ENCODE measurements at regions not wholly inside any gene's neighbourhood (a gene's known extent, or its start where the extent isn't known, plus 50 kb on each side); places are given as distances from the start of the nearest gene placed in this dataset.

DNA sequence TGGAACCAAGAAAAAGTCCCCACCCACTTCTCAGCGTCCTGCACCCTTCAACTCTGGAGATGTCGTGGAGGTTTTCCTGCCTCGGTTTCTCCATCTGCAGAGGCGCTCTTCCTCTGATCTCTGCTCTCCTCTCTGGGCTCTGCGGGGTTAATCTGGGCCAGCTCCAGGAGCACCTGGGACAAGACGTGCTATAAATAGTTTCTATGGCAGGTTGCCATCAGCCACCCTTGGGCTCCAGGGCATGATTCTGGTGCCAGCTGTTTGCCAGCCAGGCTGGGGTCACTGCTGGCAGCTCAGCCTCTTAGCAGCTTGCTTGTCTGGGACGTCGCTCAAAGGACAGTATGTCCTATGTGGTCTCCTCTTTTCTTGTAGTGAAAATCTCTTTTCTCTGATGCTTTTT, 137.1 kb downstream of the ACTL8 start:
- WGBS (ENCODE audit: insufficient coverage), result 78% methylated on average over 6 of the region's 8 CpGs

DNA sequence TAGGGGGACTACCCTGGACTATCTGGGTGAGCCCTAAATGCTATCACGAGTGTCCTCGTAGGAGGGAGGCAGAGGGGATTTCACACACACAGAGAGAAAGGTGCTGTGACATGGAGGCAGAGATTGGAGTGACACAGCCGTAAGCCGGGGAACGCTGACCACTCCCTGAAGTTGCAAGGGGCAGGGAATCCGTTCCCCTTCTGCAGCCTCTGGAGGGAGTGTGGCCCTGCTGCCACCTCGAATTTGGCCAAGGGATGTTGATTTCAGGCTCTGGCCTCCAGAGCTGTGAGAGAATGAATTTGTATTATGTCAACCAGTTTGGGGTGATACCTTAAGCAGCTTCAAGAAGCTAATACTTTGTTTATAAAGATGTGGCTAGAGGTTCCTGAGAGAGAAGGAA, 137.7 kb downstream of the ACTL8 start:
- Histone ChIP-seq H3K27me3 (ENCODE audit: control insufficient read depth in 2 of 2, insufficient read depth in 2 of 2, low read length in 2 of 2) (no peaks in the 10 kb centered on the region), H3K9ac (ENCODE audit: insufficient read depth, low read length, poor library complexity, severe bottlenecking) (no peak overlapping the region), H4K20me1 (ENCODE audit: insufficient read depth, low read length) (no peaks in the 10 kb centered on the region), H3K4me1 (ENCODE audit: control insufficient read depth in 1 of 2, insufficient read depth in 2 of 2, low read length in 2 of 2) (no peaks in the 10 kb centered on the region), H2AFZ (ENCODE audit: insufficient read depth, low read depth, low read length, poor library complexity, severe bottlenecking) (no peak overlapping the region), H3K36me3 (replicated peaks in 1 of 2; ENCODE audit: control insufficient read depth in 1 of 2, insufficient read depth in 2 of 2, low read length in 2 of 2) (no peaks in the 10 kb centered on the region), H3K4me3 (replicated peaks in 1 of 3; ENCODE audit: low read depth in 2 of 3, low read length in 3 of 3) (no peak overlapping the region), H3K4me2 (replicated peaks; ENCODE audit: extremely low read depth, low read length, poor library complexity, severe bottlenecking) (no peak overlapping the region), H3K27ac (ENCODE audit: low read depth in 1 of 2, low read length in 2 of 2) (no peak overlapping the region), H3K9me3 (replicated peaks in 1 of 2; ENCODE audit: control insufficient read depth in 1 of 2, insufficient read depth in 1 of 2, low read length in 2 of 2) (no peaks in the 10 kb centered on the region), H3K79me2 (ENCODE audit: insufficient read depth, low read length) (no peaks in the 10 kb centered on the region)
- H3K36me3 Mint-ChIP-seq, result no peaks in the 10 kb centered on the region
- TF ChIP-seq, protein P1, sequence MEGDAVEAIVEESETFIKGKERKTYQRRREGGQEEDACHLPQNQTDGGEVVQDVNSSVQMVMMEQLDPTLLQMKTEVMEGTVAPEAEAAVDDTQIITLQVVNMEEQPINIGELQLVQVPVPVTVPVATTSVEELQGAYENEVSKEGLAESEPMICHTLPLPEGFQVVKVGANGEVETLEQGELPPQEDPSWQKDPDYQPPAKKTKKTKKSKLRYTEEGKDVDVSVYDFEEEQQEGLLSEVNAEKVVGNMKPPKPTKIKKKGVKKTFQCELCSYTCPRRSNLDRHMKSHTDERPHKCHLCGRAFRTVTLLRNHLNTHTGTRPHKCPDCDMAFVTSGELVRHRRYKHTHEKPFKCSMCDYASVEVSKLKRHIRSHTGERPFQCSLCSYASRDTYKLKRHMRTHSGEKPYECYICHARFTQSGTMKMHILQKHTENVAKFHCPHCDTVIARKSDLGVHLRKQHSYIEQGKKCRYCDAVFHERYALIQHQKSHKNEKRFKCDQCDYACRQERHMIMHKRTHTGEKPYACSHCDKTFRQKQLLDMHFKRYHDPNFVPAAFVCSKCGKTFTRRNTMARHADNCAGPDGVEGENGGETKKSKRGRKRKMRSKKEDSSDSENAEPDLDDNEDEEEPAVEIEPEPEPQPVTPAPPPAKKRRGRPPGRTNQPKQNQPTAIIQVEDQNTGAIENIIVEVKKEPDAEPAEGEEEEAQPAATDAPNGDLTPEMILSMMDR (IDR thresholded peaks at IDR 0.05), result no peak
- H3K9me3 Mint-ChIP-seq, result peaks cover 0 to 2% (median 0%) of the 10 kb centered on the region in 7 donors
- H3K27me3 Mint-ChIP-seq (ENCODE audit: low read depth in 3 of 3), result peaks cover 4 to 8% (median 7%) of the 10 kb centered on the region in 3 donors
- 57% methylated on average over 7 of the region's 7 CpGs for WGBS (ENCODE audit: insufficient coverage)
- intact Hi-C loops (cut with micrococcal nuclease), result no loop called here
- no peaks in the 10 kb centered on the region for H3K4me1 Mint-ChIP-seq
- no peak for DNase-seq
- no peak overlapping the region for H3K27ac Mint-ChIP-seq
- no peak overlapping the region for H3K4me3 Mint-ChIP-seq

More for the DNA sequence above, 137.1 kb downstream of the ACTL8 start:
- H3K4me1 Mint-ChIP-seq, result no peaks in the 10 kb centered on the region
- intact Hi-C loops (cut with micrococcal nuclease), result no loop called here
- no peak overlapping the region for H3K4me3 Mint-ChIP-seq
- H3K9me3 ChIP-seq (replicated peaks in 1 of 2; ENCODE audit: control insufficient read depth in 1 of 2, insufficient read depth in 1 of 2, low read length in 2 of 2), result no peaks in the 10 kb centered on the region
- H3K79me2 ChIP-seq (ENCODE audit: insufficient read depth, low read length), result no peaks in the 10 kb centered on the region
- peaks cover 0 to 2% (median 0%) of the 10 kb centered on the region in 7 donors for H3K9me3 Mint-ChIP-seq
- H3K9ac ChIP-seq (ENCODE audit: insufficient read depth, low read length, poor library complexity, severe bottlenecking), result no peak overlapping the region
- H3K27me3 ChIP-seq (ENCODE audit: control insufficient read depth in 2 of 2, insufficient read depth in 2 of 2, low read length in 2 of 2), result no peaks in the 10 kb centered on the region
- DNase-seq, result no peak
- H2AFZ ChIP-seq (ENCODE audit: insufficient read depth, low read depth, low read length, poor library complexity, severe bottlenecking), result no peak overlapping the region
- H3K27ac ChIP-seq (ENCODE audit: low read depth in 1 of 2, low read length in 2 of 2), result no peak overlapping the region
- H3K36me3 ChIP-seq (replicated peaks in 1 of 2; ENCODE audit: control insufficient read depth in 1 of 2, insufficient read depth in 2 of 2, low read length in 2 of 2), result no peaks in the 10 kb centered on the region
- no peak overlapping the region for H3K4me3 ChIP-seq (replicated peaks in 1 of 3; ENCODE audit: low read depth in 2 of 3, low read length in 3 of 3)
- no peak overlapping the region for H3K4me2 ChIP-seq (replicated peaks; ENCODE audit: extremely low read depth, low read length, poor library complexity, severe bottlenecking)
- H3K27ac Mint-ChIP-seq, result no peak overlapping the region
- H3K27me3 Mint-ChIP-seq (ENCODE audit: low read depth in 3 of 3), result peaks cover 7 to 8% (median 8%) of the 10 kb centered on the region in 3 donors
- no peaks in the 10 kb centered on the region for H4K20me1 ChIP-seq (ENCODE audit: insufficient read depth, low read length)
- no peaks in the 10 kb centered on the region for H3K4me1 ChIP-seq (ENCODE audit: control insufficient read depth in 1 of 2, insufficient read depth in 2 of 2, low read length in 2 of 2)
- H3K36me3 Mint-ChIP-seq, result no peaks in the 10 kb centered on the region
- TF ChIP-seq, protein P1 (IDR thresholded peaks at IDR 0.05), result no peak

All from CD14-positive monocyte (primary cell).